Activated CD4-positive, alpha-beta memory T cell treated with anti-CD3 and anti-CD28 coated beads, Interleukin-2, amount 10 ng/mL, durations not matched to agents 7 days and 5 days (primary cell): ENCODE measurements at regions not wholly inside any gene's neighbourhood (a gene's known extent, or its start where the extent isn't known, plus 50 kb on each side); places are given as distances from the start of the nearest gene placed in this dataset.

Experiments
- CTCF ChIA-PET: fragments of 350-600 bp; sonication (Branson Sonifier 250); formaldehyde crosslinking; loops from one replicate; lab custom pipeline; 2021; ENCODE audit warnings: antibody characterized with exemption, inconsistent platforms; lab: Charles Lee
- POLR2A ChIA-PET: fragments of 350-600 bp; sonication (Branson Sonifier 250); formaldehyde crosslinking; loops from one replicate; lab custom pipeline; 2021; ENCODE audit warnings: antibody characterized with exemption; lab: Charles Lee
- DNase-seq: peaks from one replicate; pipeline ENCODE4 v3.0.0-alpha.2; 2020
- H3K27ac Mint-ChIP-seq: one replicate; pipeline ENCODE4 v1.8.0; 2021; ENCODE audit warnings: mild to moderate bottlenecking, mixed read lengths
- H3K27me3 Mint-ChIP-seq: one replicate; pipeline ENCODE4 v1.8.0; 2021; ENCODE audit warnings: mixed read lengths
- H3K36me3 Mint-ChIP-seq: one replicate; pipeline ENCODE4 v1.8.0; 2021; ENCODE audit warnings: low read depth, mixed read lengths
- H3K4me1 Mint-ChIP-seq: one replicate; pipeline ENCODE4 v1.8.0; 2021; ENCODE audit warnings: mixed read lengths
- H3K4me3 Mint-ChIP-seq: one replicate; pipeline ENCODE4 v1.8.0; 2021; ENCODE audit warnings: mild to moderate bottlenecking, mixed read lengths
- H3K9me3 Mint-ChIP-seq: one replicate; pipeline ENCODE4 v1.8.0; 2021; ENCODE audit warnings: mixed read lengths

DNA sequence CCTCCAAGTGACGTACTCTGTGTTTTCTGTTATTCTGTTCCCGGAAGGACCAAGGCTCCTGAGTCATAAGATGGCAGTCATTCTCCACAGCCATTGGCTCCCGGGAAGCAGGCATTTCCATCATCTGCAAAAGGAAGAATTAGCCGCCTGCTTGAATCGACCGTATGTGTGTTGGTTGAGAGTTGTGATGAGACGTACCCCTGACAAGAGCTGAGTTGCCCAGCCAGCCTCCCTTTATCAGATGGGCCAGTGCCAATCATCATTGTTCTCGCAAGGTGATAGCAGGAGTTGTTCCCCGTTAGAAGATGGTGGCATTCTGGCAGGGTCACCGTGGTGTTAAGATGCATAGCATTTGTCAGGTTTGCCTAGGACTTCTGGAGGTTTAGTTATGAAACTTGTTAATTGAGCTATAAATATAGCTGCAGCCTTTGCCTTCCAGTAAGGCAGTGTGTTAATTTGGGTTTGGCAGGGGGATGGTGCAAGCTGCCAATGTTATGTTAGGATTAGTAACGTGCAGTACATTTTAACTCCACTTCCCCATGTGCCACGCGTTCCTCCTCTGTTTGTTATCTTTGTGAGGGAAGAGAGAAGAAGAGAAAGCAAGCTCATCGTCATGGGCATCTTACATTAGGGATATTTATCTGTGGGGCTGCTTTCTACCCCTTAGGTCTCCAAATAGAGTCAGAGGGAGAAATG is 652.7 kb upstream of the FANCL start:
- no peaks in the 10 kb centered on the region for H3K4me1 Mint-ChIP-seq
- POLR2A ChIA-PET = no interaction called here

DNA sequence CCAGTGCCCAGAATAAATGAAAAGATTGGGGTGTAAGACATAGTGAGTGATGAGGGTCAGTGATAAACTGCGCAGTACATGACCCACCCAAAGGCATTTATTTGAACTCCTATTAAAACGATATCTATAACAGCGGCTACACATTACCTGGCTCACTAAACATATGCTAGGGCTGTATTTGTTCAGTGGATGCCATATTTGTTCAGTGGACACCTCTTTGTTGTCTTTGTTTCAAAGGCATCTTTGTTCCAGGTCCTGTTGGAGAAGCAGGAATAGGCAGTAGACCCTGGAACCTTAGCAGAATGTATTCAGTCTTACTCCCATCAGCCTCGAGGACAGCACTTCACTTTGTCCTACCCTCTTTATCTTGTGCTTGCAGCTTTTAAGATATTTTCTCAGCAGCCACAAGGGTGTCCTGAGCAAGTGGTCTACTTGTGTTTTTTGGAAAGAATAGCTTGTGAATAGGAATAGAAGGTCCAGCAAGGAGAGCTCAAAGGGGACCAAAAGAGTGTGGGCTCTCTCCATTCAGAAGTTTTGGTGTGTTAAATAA is 650.8 kb upstream of the FANCL start:
- no peak overlapping the region for H3K4me3 Mint-ChIP-seq
- no peaks in the 10 kb centered on the region for H3K9me3 Mint-ChIP-seq
- H3K36me3 Mint-ChIP-seq = no peaks in the 10 kb centered on the region
- DNase-seq = no peak
- no peaks in the 10 kb centered on the region for H3K27me3 Mint-ChIP-seq
- H3K4me1 Mint-ChIP-seq = no peaks in the 10 kb centered on the region
- no peak overlapping the region for H3K27ac Mint-ChIP-seq
- ChIA-PET CTCF (no interaction called here), POLR2A (no interaction called here)

More for the DNA sequence above, 652.7 kb upstream of the FANCL start:
- Mint-ChIP-seq H3K9me3 (no peaks in the 10 kb centered on the region), H3K27ac (no peak overlapping the region), H3K36me3 (no peaks in the 10 kb centered on the region), H3K4me3 (no peak overlapping the region), H3K27me3 (no peaks in the 10 kb centered on the region)
- CTCF ChIA-PET = no interaction called here
- DNase-seq = no peak

DNA sequence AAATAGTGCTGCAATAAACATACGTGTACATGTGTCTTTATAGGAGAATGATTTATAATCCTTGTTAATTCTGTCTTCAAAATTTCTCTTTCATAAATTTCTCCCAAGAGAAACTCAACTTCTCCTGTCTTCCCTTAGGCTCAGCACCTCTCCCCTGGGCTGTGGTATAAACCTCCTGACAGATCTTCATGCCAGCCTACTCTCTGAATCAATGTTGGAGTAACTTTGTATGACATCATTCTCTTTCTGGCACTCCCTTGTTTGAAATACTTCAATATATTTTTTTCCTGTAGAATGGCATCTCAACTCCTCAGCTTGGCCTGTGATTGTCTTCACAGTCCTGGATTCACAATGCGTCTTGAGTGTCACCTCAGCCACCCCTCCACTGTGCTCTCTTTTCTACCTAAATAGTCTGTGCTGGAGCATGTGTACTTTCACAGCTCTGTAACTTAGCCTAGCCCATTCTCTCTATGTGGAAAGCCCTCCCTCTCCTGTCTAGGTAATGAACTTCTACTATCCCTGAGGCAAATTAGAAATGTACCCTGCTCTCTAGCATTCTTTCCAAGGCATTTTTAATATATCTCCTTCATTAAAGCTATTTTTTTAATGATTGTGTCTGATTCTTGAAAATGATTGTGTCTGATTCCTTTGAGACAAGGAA is 649.9 kb upstream of the FANCL start:
- Mint-ChIP-seq H3K27me3 (no peaks in the 10 kb centered on the region), H3K9me3 (no peaks in the 10 kb centered on the region), H3K27ac (no peak overlapping the region), H3K36me3 (no peaks in the 10 kb centered on the region), H3K4me1 (no peaks in the 10 kb centered on the region), H3K4me3 (no peak overlapping the region)
- ChIA-PET POLR2A (no interaction called here), CTCF (no interaction called here)
- no peak for DNase-seq

DNA sequence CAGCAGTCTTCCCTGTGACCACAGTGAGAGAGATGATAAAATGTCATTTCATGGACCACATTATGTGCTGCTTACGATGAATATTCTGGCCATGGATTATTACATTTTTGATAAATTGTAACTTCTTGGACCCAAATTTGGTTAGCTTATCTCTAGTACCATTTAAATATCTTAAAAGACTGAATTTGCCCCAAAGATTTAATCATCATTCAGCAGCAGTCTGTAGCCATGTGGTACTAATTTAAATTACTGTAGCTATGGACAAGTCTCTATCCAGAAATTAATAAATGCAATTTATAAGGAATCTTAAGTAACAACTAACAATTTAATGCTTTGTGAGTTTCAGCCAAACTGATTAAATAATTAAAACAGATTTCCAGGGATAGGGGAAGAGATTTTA is 644.9 kb upstream of the FANCL start:
- Mint-ChIP-seq H3K4me3 (no peak overlapping the region), H3K27ac (no peak overlapping the region), H3K9me3 (no peaks in the 10 kb centered on the region), H3K27me3 (no peaks in the 10 kb centered on the region), H3K4me1 (no peaks in the 10 kb centered on the region), H3K36me3 (no peaks in the 10 kb centered on the region)
- no peak for DNase-seq
- CTCF ChIA-PET = no interaction called here
- POLR2A ChIA-PET = no interaction called here

DNA sequence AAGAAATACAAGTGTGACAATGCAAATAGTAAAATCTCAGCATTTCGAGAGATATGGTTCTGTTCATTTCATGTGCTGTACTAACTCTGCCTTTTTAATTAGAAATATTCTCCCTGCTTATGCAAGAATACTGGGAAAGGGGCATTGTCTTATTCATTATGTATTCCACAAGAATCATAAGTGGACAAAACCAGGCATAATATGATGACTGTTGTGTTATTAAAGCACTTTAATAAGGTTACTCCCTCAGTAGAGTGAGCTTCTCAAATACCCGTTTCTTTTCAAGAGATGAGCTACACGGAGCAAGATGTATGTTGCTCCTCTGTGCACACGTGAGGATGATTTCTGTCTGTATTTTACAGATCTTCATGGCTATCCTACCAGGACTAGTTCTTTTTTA is 638.7 kb upstream of the FANCL start:
- ChIA-PET POLR2A (no interaction called here), CTCF (no interaction called here)
- DNase-seq = no peak
- no peaks in the 10 kb centered on the region for H3K27me3 Mint-ChIP-seq
- H3K36me3 Mint-ChIP-seq = no peaks in the 10 kb centered on the region
- H3K27ac Mint-ChIP-seq = no peak overlapping the region
- no peaks in the 10 kb centered on the region for H3K9me3 Mint-ChIP-seq
- H3K4me1 Mint-ChIP-seq = no peaks in the 10 kb centered on the region
- no peak overlapping the region for H3K4me3 Mint-ChIP-seq

DNA sequence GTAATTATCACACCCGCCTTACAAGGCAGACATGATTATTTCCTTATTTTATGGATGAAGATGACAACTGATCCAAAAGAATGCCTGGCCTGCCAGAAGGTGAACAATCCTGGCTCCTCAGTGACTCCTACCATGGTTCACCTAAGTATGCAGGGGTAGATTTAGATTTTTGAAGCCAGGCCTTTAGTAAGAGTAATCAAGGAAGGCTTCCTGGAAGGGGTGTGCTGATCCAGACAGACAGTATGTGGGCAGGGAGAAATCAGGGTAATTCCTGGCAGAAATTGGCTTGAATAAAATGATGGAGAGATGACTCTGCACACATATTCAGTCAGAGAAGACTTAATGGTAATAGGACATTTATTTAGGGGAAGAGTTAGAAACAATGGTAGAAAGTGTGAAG is 637.7 kb upstream of the FANCL start:
- DNase-seq = no peak
- H3K9me3 Mint-ChIP-seq = no peaks in the 10 kb centered on the region
- no peak overlapping the region for H3K27ac Mint-ChIP-seq
- ChIA-PET POLR2A (no interaction called here), CTCF (no interaction called here)
- H3K4me3 Mint-ChIP-seq = no peak overlapping the region
- no peaks in the 10 kb centered on the region for H3K36me3 Mint-ChIP-seq
- H3K27me3 Mint-ChIP-seq = no peaks in the 10 kb centered on the region
- H3K4me1 Mint-ChIP-seq = no peaks in the 10 kb centered on the region

DNA sequence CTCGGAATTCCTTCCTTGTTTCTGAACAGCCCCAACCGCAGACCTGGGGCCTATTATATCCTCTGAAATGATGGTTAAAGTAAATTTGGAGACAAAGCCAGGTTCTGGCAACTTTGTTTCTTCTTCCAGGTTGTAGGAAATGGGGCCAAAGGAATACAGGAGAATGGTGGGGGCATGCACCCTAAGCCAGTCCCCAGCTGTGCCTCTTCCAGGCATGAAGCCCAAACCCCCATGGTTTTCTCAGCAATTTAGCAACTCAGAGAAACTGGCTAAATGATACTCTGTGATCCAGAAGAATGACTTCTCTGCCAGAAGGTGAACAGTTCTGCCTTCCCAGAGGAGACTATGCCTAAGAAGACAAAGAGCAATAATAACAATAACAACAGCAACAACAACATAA is 635.0 kb upstream of the FANCL start:
- Mint-ChIP-seq H3K27ac (no peak overlapping the region), H3K4me1 (no peaks in the 10 kb centered on the region), H3K27me3 (no peaks in the 10 kb centered on the region), H3K4me3 (no peak overlapping the region), H3K36me3 (no peaks in the 10 kb centered on the region), H3K9me3 (no peaks in the 10 kb centered on the region)
- ChIA-PET POLR2A (no interaction called here), CTCF (no interaction called here)
- no peak for DNase-seq

DNA sequence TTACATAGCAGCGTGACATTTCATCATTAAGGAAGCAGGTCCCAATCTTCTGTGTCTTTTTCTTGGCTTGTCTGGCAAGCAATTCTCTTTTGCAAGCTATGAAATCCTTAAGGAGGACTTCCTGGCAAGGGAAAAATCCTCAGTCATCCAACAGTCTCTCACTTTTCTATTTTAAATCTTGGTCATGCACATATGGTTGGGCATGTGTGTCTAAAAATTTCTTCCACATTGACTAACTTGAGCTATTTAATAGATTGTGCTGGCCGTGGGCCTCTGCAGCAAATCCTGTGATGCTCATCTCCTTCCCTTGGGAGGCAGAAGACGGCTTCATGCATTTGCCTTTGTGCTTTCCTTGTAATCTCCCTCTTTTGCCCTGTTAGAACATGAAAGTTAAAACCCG is 634.3 kb upstream of the FANCL start:
- Mint-ChIP-seq H3K9me3 (no peaks in the 10 kb centered on the region), H3K27ac (no peak overlapping the region), H3K4me3 (no peak overlapping the region), H3K27me3 (no peaks in the 10 kb centered on the region), H3K4me1 (no peaks in the 10 kb centered on the region), H3K36me3 (no peaks in the 10 kb centered on the region)
- ChIA-PET POLR2A (no interaction called here), CTCF (no interaction called here)
- no peak for DNase-seq

DNA sequence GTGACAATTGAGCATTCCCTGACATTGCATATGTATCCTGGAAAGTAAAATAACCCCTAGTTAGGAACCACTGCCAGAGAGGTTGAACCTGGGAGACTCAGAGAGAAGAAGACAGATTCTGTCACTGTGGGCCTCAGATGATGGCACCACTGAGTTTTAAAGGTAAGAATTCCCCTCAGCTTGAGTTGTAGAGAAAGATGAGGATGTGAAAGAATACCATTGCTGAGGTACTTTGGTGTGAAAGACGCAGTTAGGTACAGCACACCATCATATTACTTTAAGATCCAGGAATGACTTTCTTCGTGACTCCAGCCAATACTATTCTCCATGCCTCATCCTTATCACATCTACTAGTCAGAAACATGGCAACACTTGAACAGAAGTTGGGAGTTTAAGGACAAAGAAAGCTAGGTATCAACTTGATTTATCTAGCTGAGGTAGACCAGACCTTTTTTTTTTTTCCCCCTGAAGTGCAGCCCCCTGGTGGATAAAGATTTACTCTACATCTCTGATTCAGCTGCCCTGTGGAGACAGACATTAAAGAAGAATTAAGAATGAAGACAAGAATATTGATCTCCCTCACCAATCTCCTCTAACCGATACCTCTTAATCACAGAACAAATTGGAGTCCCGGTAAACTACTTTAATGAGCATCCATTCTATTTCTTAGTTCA is 630.5 kb upstream of the FANCL start:
- ChIA-PET CTCF (interaction anchor here (1.5 kb wide), 1 partner anchor 18 kb away, joined by 4 read pairs; no protein-coding TSS in a partner anchor), POLR2A (no interaction called here)
- H3K27ac Mint-ChIP-seq = no peak overlapping the region
- H3K4me3 Mint-ChIP-seq = no peak overlapping the region
- H3K27me3 Mint-ChIP-seq = no peaks in the 10 kb centered on the region
- no peak for DNase-seq
- no peaks in the 10 kb centered on the region for H3K9me3 Mint-ChIP-seq
- H3K4me1 Mint-ChIP-seq = no peaks in the 10 kb centered on the region
- H3K36me3 Mint-ChIP-seq = no peaks in the 10 kb centered on the region

DNA sequence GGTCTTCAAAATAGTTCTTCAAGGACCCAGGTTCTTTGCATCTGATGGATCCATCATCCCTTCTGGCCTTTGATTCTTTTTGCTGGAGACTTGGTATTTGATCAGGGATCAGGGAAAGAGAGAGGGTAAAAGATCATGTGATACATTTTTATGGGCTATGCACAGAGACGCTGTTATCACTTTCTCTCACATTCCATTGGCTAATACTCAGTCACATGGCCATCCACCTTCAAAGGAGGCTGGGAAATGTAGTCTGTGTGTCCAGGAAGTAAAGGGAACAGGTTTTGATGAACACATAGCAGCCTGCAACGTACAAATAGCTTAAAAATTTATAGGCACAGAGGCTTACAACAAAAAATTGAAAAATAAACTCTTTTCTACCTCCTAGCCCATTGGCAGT is 629.6 kb upstream of the FANCL start:
- H3K4me3 Mint-ChIP-seq = no peak overlapping the region
- CTCF ChIA-PET = no interaction called here
- H3K27ac Mint-ChIP-seq = no peak overlapping the region
- H3K9me3 Mint-ChIP-seq = no peaks in the 10 kb centered on the region
- H3K4me1 Mint-ChIP-seq = peaks cover 2% of the 10 kb centered on the region
- no peaks in the 10 kb centered on the region for H3K27me3 Mint-ChIP-seq
- no peak for DNase-seq
- POLR2A ChIA-PET = no interaction called here
- H3K36me3 Mint-ChIP-seq = no peaks in the 10 kb centered on the region

DNA sequence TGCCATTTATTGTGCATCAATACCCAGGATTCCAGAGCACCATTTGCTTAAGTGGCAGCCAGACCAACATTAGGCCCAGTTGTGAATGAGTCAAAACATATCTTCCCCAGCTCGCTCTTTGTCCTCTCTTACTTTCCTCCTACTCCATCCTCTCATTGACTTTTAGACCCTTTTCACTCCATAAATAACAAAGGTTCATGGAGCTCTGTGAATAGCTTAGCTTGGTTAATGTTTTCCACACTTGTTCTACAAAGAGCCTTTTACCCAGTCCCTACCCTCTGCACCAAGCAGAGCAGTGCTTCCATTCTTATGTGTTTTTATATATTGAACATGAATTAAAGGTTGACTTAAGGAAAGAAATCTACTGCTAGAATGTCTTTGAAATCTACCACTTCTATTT is 625.8 kb upstream of the FANCL start:
- no peak for DNase-seq
- no peaks in the 10 kb centered on the region for H3K36me3 Mint-ChIP-seq
- ChIA-PET POLR2A (no interaction called here), CTCF (no interaction called here)
- no peaks in the 10 kb centered on the region for H3K9me3 Mint-ChIP-seq
- no peak overlapping the region for H3K27ac Mint-ChIP-seq
- no peak overlapping the region for H3K4me3 Mint-ChIP-seq
- no peaks in the 10 kb centered on the region for H3K27me3 Mint-ChIP-seq
- peaks cover 2% of the 10 kb centered on the region for H3K4me1 Mint-ChIP-seq

DNA sequence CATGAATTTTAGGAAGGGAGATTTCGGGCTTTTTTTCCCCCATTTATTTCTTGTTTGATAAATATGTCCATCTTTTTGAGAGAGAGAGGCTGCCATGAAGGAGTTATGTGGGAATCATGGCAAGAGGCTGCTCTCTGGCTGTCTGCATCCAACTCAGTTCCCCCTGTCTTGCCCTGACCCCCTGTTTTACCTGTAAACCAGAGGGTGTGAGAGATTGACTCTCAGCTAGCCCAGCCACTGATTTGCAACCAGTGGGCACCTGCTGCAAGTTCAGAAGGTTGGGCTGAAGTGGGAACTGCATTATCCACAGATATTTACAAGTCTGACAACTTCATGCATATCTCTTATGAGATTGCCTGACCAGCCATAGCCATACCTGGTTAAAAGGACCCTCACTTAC is 625.4 kb upstream of the FANCL start:
- ChIA-PET CTCF (no interaction called here), POLR2A (no interaction called here)
- no peak for DNase-seq
- no peaks in the 10 kb centered on the region for H3K9me3 Mint-ChIP-seq
- H3K27me3 Mint-ChIP-seq = no peaks in the 10 kb centered on the region
- no peaks in the 10 kb centered on the region for H3K36me3 Mint-ChIP-seq
- no peak overlapping the region for H3K4me3 Mint-ChIP-seq
- H3K27ac Mint-ChIP-seq = no peak overlapping the region
- peaks cover 2% of the 10 kb centered on the region for H3K4me1 Mint-ChIP-seq

DNA sequence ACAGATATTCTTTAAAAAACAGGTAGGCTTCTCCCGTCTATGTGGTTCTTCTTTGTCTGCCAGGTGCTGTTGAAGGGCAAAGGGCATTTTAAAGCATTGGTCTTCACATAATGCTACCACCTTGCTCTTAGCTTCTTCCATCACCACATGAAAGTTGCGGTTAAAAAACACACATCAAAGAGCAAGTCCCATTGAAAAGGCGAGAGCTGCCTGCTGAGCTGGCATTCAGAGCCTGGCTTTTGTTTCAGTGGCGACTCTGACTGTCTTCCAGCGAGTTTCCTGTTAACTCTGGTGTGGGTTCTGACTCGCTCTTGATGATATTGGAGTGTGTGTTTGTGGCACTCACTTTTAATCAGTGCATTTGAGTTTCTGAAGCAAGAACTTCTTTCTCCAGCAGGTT is 624.9 kb upstream of the FANCL start:
- no peak overlapping the region for H3K27ac Mint-ChIP-seq
- H3K36me3 Mint-ChIP-seq = no peaks in the 10 kb centered on the region
- no peak for DNase-seq

More for the DNA sequence above, 624.9 kb upstream of the FANCL start:
- Mint-ChIP-seq H3K4me3 (no peak overlapping the region), H3K9me3 (no peaks in the 10 kb centered on the region), H3K27me3 (no peaks in the 10 kb centered on the region), H3K4me1 (peaks cover 2% of the 10 kb centered on the region)
- POLR2A ChIA-PET = no interaction called here
- CTCF ChIA-PET = no interaction called here
